Neutrophil (primary cell): ENCODE measurements at regions not wholly inside any gene's neighbourhood (a gene's known extent, or its start where the extent isn't known, plus 50 kb on each side); places are given as distances from the start of the nearest gene placed in this dataset.

ENCODE experiments used
- H3K27ac ChIP-seq: fragments of 200-600 bp; sonication (generic); 2 replicates; pipeline ENCODE4 v1.5.1; 2016; ENCODE audit warnings: mild to moderate bottlenecking, moderate library complexity
- H3K27me3 ChIP-seq: fragments of 200-600 bp; sonication (generic); 2 replicates; pipeline ENCODE4 v1.6.0; 2016; ENCODE audit warnings: mild to moderate bottlenecking
- H3K36me3 ChIP-seq: fragments of 200-600 bp; sonication (generic); 2 replicates; pipeline ENCODE4 v1.5.1; 2017
- H3K4me1 ChIP-seq, 2 experiments: fragments of 200-600 bp in 1 of 2; sonication (generic) in 1 of 2; 1 replicate in 1 of 2; 2 replicates in 1 of 2; pipeline versions ENCODE4 v1.5.1 to v1.6.1; 2013 to 2016; ENCODE audit warnings: low read depth in 1 of 2, low read length in 1 of 2, mild to moderate bottlenecking in 1 of 2, moderate library complexity in 1 of 2; ENCODE audit not compliant: control insufficient read depth in 1 of 2, insufficient read depth in 1 of 2
- H3K4me3 ChIP-seq, 2 experiments: fragments of 200-600 bp in 1 of 2; sonication (generic) in 1 of 2; 1 replicate in 1 of 2; 2 replicates in 1 of 2; pipeline ENCODE4 v1.5.1; 2013 to 2016; ENCODE audit warnings: low read depth in 1 of 2, low read length in 1 of 2, mild to moderate bottlenecking in 1 of 2, moderate library complexity in 1 of 2
- H3K9me3 ChIP-seq: fragments of 200-600 bp; sonication (generic); 2 replicates; pipeline ENCODE4 v1.5.1; 2016
- CTCF ChIP-seq: fragments of 200-600 bp; sonication (generic); IDR thresholded peaks from 2 replicates; pipeline ENCODE4 v1.5.1; 2016; ENCODE audit warnings: antibody characterized with exemption

- TF ChIP-seq CTCF, result no peak
- Histone ChIP-seq H3K36me3 (no peaks in the 10 kb centered on the region), H3K27me3 (no peaks in the 10 kb centered on the region), H3K9me3 (no peaks in the 10 kb centered on the region), H3K4me3 (no peak overlapping the region), H3K27ac (no peak overlapping the region), H3K4me1 (no peaks in the 10 kb centered on the region)
Measured at GRCh38 chr21:27196651-27197050, 229.8 kb upstream of the ADAMTS5 start.

GRCh38 chr21:27192281-27192949, 225.5 kb upstream of the ADAMTS5 start:
- H3K4me3 ChIP-seq, result no peak overlapping the region
- H3K9me3 ChIP-seq, result no peaks in the 10 kb centered on the region
- no peak for TF ChIP-seq CTCF
- no peak overlapping the region for H3K27ac ChIP-seq
- H3K27me3 ChIP-seq, result no peaks in the 10 kb centered on the region
- no peaks in the 10 kb centered on the region for H3K36me3 ChIP-seq
- H3K4me1 ChIP-seq, result no peaks in the 10 kb centered on the region

GRCh38 chr21:27190601-27191000, 223.7 kb upstream of the ADAMTS5 start:
- H3K27me3 ChIP-seq, result no peaks in the 10 kb centered on the region
- no peaks in the 10 kb centered on the region for H3K36me3 ChIP-seq
- H3K4me1 ChIP-seq, result no peaks in the 10 kb centered on the region
- no peak for TF ChIP-seq CTCF
- H3K9me3 ChIP-seq, result no peaks in the 10 kb centered on the region
- no peak overlapping the region for H3K27ac ChIP-seq
- H3K4me3 ChIP-seq, result no peak overlapping the region

GRCh38 chr21:27189870-27190269, 223.0 kb upstream of the ADAMTS5 start:
- Histone ChIP-seq H3K27me3 (no peaks in the 10 kb centered on the region), H3K4me3 (no peak overlapping the region), H3K9me3 (no peaks in the 10 kb centered on the region), H3K4me1 (no peaks in the 10 kb centered on the region), H3K36me3 (no peaks in the 10 kb centered on the region), H3K27ac (no peak overlapping the region)
- TF ChIP-seq CTCF, result no peak

GRCh38 chr21:27173053-27173452, 206.2 kb upstream of the ADAMTS5 start:
- no peak overlapping the region for H3K4me3 ChIP-seq
- TF ChIP-seq CTCF, result no peak

More at GRCh38 chr21:27173053-27173452, 206.2 kb upstream of the ADAMTS5 start:
- H3K36me3 ChIP-seq, result no peaks in the 10 kb centered on the region
- no peak overlapping the region for H3K27ac ChIP-seq
- H3K4me1 ChIP-seq, result no peaks in the 10 kb centered on the region
- no peaks in the 10 kb centered on the region for H3K27me3 ChIP-seq
- H3K9me3 ChIP-seq, result no peaks in the 10 kb centered on the region
